Spinal cord (tissue), 9 donors: ENCODE measurements at regions not wholly inside any gene's neighbourhood (a gene's known extent, or its start where the extent isn't known, plus 50 kb on each side); places are given as distances from the start of the nearest gene placed in this dataset.

Experiments
- DNase-seq, 6 donors: peaks; one replicate each; pipeline versions ENCODE4 v3.0.0 to v3.0.0-alpha.2; 2013 to 2015; ENCODE audit warnings: low spot score in 6 of 6, low read depth in 4 of 6
- H3K27ac ChIP-seq: one replicate; pipeline ENCODE4 v1.5.1; 2013; ENCODE audit warnings: low read depth, low read length, control low read depth
- H3K27me3 ChIP-seq: one replicate; pipeline ENCODE4 v1.6.1; 2013; ENCODE audit warnings: low read length; ENCODE audit not compliant: control insufficient read depth, insufficient read depth
- H3K36me3 ChIP-seq: one replicate; pipeline ENCODE4 v1.6.1; 2013; ENCODE audit warnings: low read length; ENCODE audit not compliant: control insufficient read depth, insufficient read depth
- H3K4me1 ChIP-seq: one replicate; pipeline ENCODE4 v1.6.1; 2013; ENCODE audit warnings: low read length; ENCODE audit not compliant: control insufficient read depth, insufficient read depth
- H3K4me3 ChIP-seq: one replicate; pipeline ENCODE4 v1.5.1; 2013; ENCODE audit warnings: low read depth, low read length, control low read depth
- H3K9me3 ChIP-seq: one replicate; pipeline ENCODE4 v1.6.1; 2013; ENCODE audit warnings: low read length; ENCODE audit not compliant: control insufficient read depth, insufficient read depth
- WGBS: methylation state at CpG from one replicate; pipeline ENCODE4 v1.1.5; 2013; ENCODE audit warnings: missing lambda C conversion rate; ENCODE audit not compliant: insufficient coverage; 5-methylcytosine and 5-hydroxymethylcytosine counted together
- donor health status: healthy.

GRCh38 chr14:34212172-34212929 is 249.7 kb downstream of the SPTSSA start:
- peak in 1 of 6 donors; percentile 11 for DNase-seq
- Histone ChIP-seq H3K9me3 (no peaks in the 10 kb centered on the region), H3K36me3 (no peaks in the 10 kb centered on the region), H3K27ac (no peak overlapping the region), H3K4me3 (no peak overlapping the region), H3K4me1 (no peaks in the 10 kb centered on the region), H3K27me3 (no peaks in the 10 kb centered on the region)
- 94% methylated on average over 3 of the region's 7 CpGs for WGBS

- DNase-seq = no peak
- Histone ChIP-seq H3K27ac (no peak overlapping the region), H3K27me3 (no peaks in the 10 kb centered on the region), H3K4me1 (no peaks in the 10 kb centered on the region), H3K9me3 (no peaks in the 10 kb centered on the region), H3K36me3 (no peaks in the 10 kb centered on the region), H3K4me3 (no peak overlapping the region)
- 67% methylated on average over 1 of the region's 3 CpGs for WGBS
Observed at GRCh38 chr14:34211732-34212131, 250.3 kb downstream of the SPTSSA start.

GRCh38 chr14:34208532-34208931 is 253.5 kb downstream of the SPTSSA start:
- H3K9me3 ChIP-seq = no peaks in the 10 kb centered on the region
- no peaks in the 10 kb centered on the region for H3K4me1 ChIP-seq
- no peaks in the 10 kb centered on the region for H3K27me3 ChIP-seq
- H3K36me3 ChIP-seq = no peaks in the 10 kb centered on the region
- H3K27ac ChIP-seq = no peak overlapping the region
- no peak for DNase-seq
- H3K4me3 ChIP-seq = no peak overlapping the region
- 76% methylated on average over 3 of the region's 3 CpGs for WGBS

GRCh38 chr14:34205799-34206198 is 254.9 kb upstream of the EGLN3 start:
- no peaks in the 10 kb centered on the region for H3K27me3 ChIP-seq
- H3K4me3 ChIP-seq = no peak overlapping the region
- no peaks in the 10 kb centered on the region for H3K36me3 ChIP-seq
- no peaks in the 10 kb centered on the region for H3K4me1 ChIP-seq
- H3K9me3 ChIP-seq = no peaks in the 10 kb centered on the region
- no peak for DNase-seq
- no peak overlapping the region for H3K27ac ChIP-seq
- 92% methylated on average over 1 of the region's 1 CpG for WGBS

- Histone ChIP-seq H3K36me3 (no peaks in the 10 kb centered on the region), H3K4me3 (no peak overlapping the region), H3K4me1 (no peaks in the 10 kb centered on the region), H3K9me3 (no peaks in the 10 kb centered on the region), H3K27ac (no peak overlapping the region), H3K27me3 (no peaks in the 10 kb centered on the region)
- WGBS = 100% methylated on average over 2 of the region's 4 CpGs
- DNase-seq = no peak
Observed at GRCh38 chr14:34204774-34205173, 253.9 kb upstream of the EGLN3 start.

- H3K27ac ChIP-seq = no peak overlapping the region
- no peaks in the 10 kb centered on the region for H3K4me1 ChIP-seq
- WGBS = 86% methylated on average over 2 of the region's 4 CpGs
- H3K36me3 ChIP-seq = no peaks in the 10 kb centered on the region
- H3K4me3 ChIP-seq = no peak overlapping the region
- H3K27me3 ChIP-seq = no peaks in the 10 kb centered on the region
- H3K9me3 ChIP-seq = no peaks in the 10 kb centered on the region
- no peak for DNase-seq
Observed at GRCh38 chr14:34203251-34203722, 252.4 kb upstream of the EGLN3 start.

- DNase-seq = no peak
- WGBS = 100% methylated on average over 1 of the region's 3 CpGs
- Histone ChIP-seq H3K27me3 (no peaks in the 10 kb centered on the region), H3K9me3 (no peaks in the 10 kb centered on the region), H3K4me1 (no peaks in the 10 kb centered on the region), H3K27ac (no peak overlapping the region), H3K4me3 (no peak overlapping the region), H3K36me3 (no peaks in the 10 kb centered on the region)
Observed at GRCh38 chr14:34201909-34202637, 251.2 kb upstream of the EGLN3 start.

GRCh38 chr14:34199585-34199984 is 248.7 kb upstream of the EGLN3 start:
- Histone ChIP-seq H3K36me3 (no peaks in the 10 kb centered on the region), H3K27me3 (no peaks in the 10 kb centered on the region), H3K4me3 (no peak overlapping the region), H3K27ac (no peak overlapping the region), H3K9me3 (no peaks in the 10 kb centered on the region), H3K4me1 (no peaks in the 10 kb centered on the region)
- DNase-seq = no peak
- WGBS = no CpG with 5 or more reads among the region's 4 CpGs

- no peaks in the 10 kb centered on the region for H3K9me3 ChIP-seq
- no peaks in the 10 kb centered on the region for H3K4me1 ChIP-seq
- H3K27me3 ChIP-seq = no peaks in the 10 kb centered on the region
- H3K27ac ChIP-seq = no peak overlapping the region
- DNase-seq = no peak
- H3K4me3 ChIP-seq = no peak overlapping the region
- WGBS = 84% methylated on average over 3 of the region's 4 CpGs
- H3K36me3 ChIP-seq = no peaks in the 10 kb centered on the region
Observed at GRCh38 chr14:34198096-34198495, 247.2 kb upstream of the EGLN3 start.

- Histone ChIP-seq H3K27me3 (no peaks in the 10 kb centered on the region), H3K4me3 (no peak overlapping the region), H3K9me3 (no peaks in the 10 kb centered on the region), H3K27ac (no peak overlapping the region), H3K36me3 (no peaks in the 10 kb centered on the region), H3K4me1 (no peaks in the 10 kb centered on the region)
- DNase-seq = no peak
Observed at GRCh38 chr14:34195964-34196363, 245.1 kb upstream of the EGLN3 start.
